ENCODE measurements at regions not wholly inside any gene's neighbourhood (a gene's known extent, or its start where the extent isn't known, plus 50 kb on each side); places are given as distances from the start of the nearest gene placed in this dataset.

DNA sequence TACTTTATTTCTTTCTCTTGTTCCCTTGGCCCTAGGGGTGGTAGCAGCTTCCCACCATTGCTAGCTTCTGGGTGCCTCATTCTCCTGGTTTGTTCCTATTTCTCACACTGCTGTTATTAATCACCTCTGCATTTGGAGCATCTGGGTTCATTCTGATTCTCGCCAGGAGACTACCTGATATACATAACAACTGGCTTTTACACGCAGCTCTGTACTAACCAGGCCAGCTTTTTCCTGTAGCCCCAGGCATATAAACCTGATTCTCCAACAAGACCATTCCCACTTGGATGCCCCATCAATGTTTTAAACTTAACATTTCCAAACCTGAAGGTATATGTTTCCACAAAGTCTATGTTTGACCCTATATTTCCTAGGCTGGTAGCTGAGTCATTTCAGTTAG is 403.9 kb upstream of the DCC start:
- TF ChIP-seq, protein P1, sequence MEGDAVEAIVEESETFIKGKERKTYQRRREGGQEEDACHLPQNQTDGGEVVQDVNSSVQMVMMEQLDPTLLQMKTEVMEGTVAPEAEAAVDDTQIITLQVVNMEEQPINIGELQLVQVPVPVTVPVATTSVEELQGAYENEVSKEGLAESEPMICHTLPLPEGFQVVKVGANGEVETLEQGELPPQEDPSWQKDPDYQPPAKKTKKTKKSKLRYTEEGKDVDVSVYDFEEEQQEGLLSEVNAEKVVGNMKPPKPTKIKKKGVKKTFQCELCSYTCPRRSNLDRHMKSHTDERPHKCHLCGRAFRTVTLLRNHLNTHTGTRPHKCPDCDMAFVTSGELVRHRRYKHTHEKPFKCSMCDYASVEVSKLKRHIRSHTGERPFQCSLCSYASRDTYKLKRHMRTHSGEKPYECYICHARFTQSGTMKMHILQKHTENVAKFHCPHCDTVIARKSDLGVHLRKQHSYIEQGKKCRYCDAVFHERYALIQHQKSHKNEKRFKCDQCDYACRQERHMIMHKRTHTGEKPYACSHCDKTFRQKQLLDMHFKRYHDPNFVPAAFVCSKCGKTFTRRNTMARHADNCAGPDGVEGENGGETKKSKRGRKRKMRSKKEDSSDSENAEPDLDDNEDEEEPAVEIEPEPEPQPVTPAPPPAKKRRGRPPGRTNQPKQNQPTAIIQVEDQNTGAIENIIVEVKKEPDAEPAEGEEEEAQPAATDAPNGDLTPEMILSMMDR (IDR thresholded peaks at IDR 0.05; ENCODE audit: borderline replicate concordance, insufficient read depth, low read depth, low read length) = no peak
- no peak overlapping the region for H3K4me3 ChIP-seq (ENCODE audit: low read depth, low read length)

DNA sequence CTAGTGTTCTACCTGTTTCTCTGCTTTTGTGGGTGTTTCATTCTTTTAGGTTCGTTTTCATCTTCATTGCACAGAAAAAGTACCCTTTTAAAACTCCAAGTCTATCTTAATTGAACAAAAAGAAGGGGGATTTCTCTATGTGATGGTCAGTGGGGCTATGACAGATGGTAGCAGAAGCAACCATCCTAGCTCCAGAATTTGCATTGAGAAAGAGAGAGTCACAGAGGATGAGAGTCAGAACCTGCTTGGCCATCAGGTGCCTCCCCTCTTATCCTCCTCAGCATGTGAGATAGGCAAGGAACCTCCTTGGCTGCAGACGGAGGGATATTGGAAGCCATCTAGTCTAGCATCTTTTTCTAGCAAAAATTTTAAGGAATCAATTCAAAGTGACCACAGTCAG is 398.0 kb upstream of the DCC start:
- H3K4me3 ChIP-seq (ENCODE audit: low read depth, low read length) = no peak overlapping the region
- TF ChIP-seq, protein P1 (IDR thresholded peaks at IDR 0.05; ENCODE audit: borderline replicate concordance, insufficient read depth, low read depth, low read length) = no peak

DNA sequence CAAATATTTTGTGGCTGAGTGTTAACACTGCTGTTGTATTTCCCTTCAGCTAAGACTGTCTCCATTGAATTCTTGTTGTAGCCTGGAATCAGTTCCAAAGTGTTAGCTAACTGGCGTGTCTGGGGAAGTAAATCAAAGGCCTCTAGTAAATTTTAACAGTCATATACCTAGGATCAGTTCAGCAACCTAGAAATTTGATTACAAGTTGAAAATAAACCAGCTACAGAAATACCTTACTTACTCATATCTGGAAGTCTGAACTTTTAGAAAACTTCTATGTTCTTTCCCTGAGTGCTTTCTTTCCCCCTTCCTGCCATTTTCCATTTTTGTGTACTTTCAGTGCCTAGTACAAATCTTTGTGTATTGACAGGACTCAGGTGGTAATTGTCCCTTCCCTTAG is 396.7 kb upstream of the DCC start:
- no peak overlapping the region for H3K4me3 ChIP-seq (ENCODE audit: low read depth, low read length)
- TF ChIP-seq, protein P1 (IDR thresholded peaks at IDR 0.05; ENCODE audit: borderline replicate concordance, insufficient read depth, low read depth, low read length) = no peak

DNA sequence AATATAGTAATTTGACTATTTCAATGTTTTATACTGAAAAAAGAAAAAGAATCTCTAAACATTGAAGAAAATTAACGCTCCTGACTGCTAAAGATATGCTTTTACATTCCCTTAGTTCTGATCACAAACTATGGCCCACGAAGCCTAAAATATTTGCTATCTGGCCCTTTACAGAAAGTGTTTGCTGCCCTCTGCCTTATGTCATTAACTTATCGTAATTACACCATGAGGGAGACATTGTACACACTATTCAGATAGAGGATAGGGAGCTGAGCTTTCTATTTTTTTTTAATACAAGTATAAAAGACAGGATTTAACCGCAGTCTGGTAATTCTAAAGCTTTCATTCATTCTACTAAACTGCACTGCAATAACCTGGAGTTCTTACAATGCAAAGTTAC is 393.1 kb upstream of the DCC start:
- H3K4me3 ChIP-seq (ENCODE audit: low read depth, low read length) = no peak overlapping the region
- TF ChIP-seq, protein P1 (IDR thresholded peaks at IDR 0.05; ENCODE audit: borderline replicate concordance, insufficient read depth, low read depth, low read length) = no peak

DNA sequence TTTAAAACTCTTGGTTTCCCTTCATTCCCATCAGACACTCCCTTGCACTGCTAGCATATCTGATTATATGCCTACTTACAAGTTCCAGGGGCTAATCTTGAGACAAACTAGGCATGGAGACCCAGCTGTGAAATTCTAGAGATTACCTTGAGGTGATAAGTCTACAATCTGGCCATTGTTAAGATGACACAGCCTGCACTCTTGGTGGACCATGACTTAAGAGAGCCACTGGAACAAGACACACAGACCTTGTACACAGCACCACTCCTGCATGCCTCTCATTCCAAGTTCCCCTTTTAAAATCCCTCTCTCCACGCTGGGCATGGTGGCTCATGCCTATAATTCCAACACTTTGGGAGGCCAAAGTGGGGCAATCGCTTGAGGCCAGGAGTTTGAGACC is 387.2 kb upstream of the DCC start:
- H3K4me3 ChIP-seq (ENCODE audit: low read depth, low read length) = no peak overlapping the region
- TF ChIP-seq, protein P1 (IDR thresholded peaks at IDR 0.05; ENCODE audit: borderline replicate concordance, insufficient read depth, low read depth, low read length) = no peak

DNA sequence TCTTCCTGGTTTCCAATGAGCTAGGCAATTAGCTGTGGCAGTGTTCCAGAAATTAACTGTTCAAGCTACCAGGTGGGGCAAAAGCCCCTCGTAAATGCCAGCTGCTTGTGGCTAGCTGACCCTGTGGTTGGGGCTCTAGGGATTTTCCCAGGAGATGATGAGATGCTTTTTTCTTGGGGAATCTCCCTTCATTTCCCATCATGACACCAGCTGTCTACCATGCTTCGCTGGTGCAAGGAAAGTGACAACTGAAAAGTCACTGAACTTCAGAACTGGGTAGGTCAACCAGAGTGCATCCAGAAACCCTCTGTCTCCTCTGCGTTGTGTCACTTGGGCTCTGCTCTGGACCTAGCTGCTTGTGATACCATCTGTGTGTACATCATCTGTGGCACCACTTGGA is 386.5 kb upstream of the DCC start:
- TF ChIP-seq, protein P1 (IDR thresholded peaks at IDR 0.05; ENCODE audit: borderline replicate concordance, insufficient read depth, low read depth, low read length) = no peak
- no peak overlapping the region for H3K4me3 ChIP-seq (ENCODE audit: low read depth, low read length)

DNA sequence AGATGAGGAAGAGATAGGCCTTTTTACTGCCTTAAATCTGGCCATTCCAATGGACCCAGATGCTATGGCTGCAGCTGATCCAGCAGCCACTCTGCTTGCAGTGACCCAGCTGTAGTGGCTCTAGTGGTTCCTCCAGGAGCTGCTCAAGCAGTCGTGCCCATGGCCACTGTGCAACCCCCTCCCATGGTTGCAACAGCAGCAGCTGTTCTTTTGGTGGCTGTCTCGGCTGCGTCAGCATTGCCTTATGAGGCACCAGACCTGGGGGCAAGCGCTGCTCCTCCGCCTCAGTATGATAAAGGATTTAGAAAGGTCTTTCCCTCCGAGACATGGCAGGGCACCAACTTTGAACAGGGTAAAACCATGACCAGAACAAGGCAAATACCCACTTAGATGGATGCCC is 384.9 kb upstream of the DCC start:
- TF ChIP-seq, protein P1 (IDR thresholded peaks at IDR 0.05; ENCODE audit: borderline replicate concordance, insufficient read depth, low read depth, low read length) = no peak

More for the DNA sequence above, 384.9 kb upstream of the DCC start:
- no peak overlapping the region for H3K4me3 ChIP-seq (ENCODE audit: low read depth, low read length)
